ENCODE measurements at regions not wholly inside any gene's neighbourhood (a gene's known extent, or its start where the extent isn't known, plus 50 kb on each side); places are given as distances from the start of the nearest gene placed in this dataset.
"Not testable (repeated sequence)": the region's sequence is repeated elsewhere in the genome, so short reads cannot be mapped to it uniquely, and the experiment has no call there.

DNA sequence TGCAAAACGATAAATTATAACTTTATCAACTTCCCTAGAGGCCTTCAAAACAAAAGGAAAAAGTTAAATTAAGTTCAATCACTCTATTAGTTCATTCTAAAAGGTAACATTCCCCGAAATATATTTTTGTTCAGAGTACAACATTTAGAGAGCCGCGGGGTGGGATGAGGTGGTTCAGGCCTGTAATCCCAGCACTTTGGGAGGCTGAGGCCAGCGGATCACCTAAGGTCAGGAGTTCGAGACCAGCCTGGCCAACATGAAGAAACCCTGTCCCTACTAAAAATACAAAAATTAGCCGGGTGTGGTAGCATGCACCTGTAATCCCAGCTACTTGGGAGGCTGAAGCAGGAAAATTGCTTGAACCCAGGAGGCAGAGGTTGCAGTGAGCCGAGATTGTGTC, 60.9 kb upstream of the ZNF217 start:
- H3K4me1 ChIP-seq (ENCODE audit: insufficient read depth, low read length), result peaks cover 16% of the 10 kb centered on the region; the same call in 1 of the 2 replicates
- not testable (repeated sequence) for H3K9me3 ChIP-seq (ENCODE audit: insufficient read depth, low read depth, low read length); H3K9ac ChIP-seq (ENCODE audit: low read depth, low read length); H3K36me3 ChIP-seq (ENCODE audit: insufficient read depth, low read depth, low read length); H3K4me3 ChIP-seq (ENCODE audit: low read length); H3K27me3 ChIP-seq (ENCODE audit: insufficient read depth, low read length); H3K27ac ChIP-seq (ENCODE audit: low read length)

DNA sequence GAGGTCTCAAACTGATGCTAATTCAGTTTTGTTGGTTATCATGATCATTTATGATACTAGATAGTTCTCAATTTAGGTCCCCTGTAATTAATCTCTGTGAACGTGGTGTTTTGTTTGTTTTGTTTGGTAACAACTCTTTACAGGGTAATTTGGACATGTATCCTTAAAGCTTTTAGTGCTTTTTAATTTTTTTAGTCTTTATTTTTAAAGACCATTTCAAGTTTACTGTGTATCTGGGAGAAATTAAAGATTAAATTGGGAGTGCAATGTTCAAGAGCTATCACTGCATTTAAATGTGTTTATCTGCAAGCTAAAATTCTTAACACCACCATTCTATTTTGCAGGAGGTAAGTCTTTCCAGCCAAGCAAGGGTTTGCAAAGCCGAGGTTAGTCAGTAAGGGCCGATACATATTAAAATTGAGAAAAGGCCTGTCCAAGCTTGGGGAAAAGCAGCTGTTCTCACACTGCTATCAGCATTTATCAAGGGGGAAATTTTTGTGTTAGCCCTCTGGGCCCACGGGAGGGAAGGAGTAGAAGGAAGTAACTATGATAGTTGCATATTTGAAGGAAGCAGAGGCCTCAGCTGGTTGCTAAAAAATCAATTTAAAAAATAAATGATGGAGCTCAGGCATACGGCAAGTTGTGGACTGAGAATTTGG, 59.3 kb upstream of the ZNF217 start:
- Histone ChIP-seq H3K36me3 (ENCODE audit: insufficient read depth, low read depth, low read length) (no peaks in the 10 kb centered on the region), H3K27ac (ENCODE audit: low read length) (no peak overlapping the region), H3K27me3 (ENCODE audit: insufficient read depth, low read length) (no peaks in the 10 kb centered on the region), H3K9me3 (ENCODE audit: insufficient read depth, low read depth, low read length) (no peaks in the 10 kb centered on the region), H3K4me3 (ENCODE audit: low read length) (no peak overlapping the region), H3K4me1 (ENCODE audit: insufficient read depth, low read length) (peaks cover 16% of the 10 kb centered on the region; the same call in 1 of the 2 replicates), H3K9ac (ENCODE audit: low read depth, low read length) (no peak overlapping the region)

DNA sequence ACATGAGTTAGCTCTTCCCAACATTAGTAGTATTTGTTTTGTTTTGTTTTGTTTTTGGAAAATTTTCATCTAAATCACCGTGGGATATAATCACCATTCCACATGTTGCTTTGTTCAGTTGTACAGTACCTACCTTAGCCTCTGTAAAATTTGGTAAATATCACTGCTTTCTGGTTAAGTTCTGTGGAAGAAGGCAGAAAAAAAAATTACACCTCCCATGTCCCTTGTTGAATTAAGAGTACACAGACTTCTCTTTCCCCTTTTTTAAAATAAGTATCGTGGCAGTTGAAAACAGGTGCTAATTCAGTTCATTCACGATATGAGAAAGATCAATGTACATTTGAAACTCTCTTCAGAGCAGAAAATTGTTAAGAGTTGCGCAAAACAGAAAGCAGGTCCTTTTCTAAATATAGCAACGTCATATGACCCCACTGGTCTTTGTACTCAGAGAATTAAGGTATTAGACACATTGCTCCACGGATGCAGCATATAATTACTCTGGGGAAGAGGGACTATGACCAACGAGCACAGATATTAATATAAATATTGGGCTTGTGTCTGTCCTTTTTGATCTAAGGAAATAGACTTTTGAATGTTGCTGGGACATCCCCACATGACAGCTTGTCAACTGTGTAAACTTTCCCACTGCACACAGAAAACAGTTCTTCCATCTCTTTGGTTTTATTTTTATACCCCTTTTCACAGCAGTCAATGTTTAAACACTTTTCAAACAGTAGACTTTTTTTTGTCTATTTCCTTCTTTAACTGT, 58.6 kb upstream of the ZNF217 start:
- no peak overlapping the region for H3K9ac ChIP-seq (ENCODE audit: low read depth, low read length)
- no peaks in the 10 kb centered on the region for H3K9me3 ChIP-seq (ENCODE audit: insufficient read depth, low read depth, low read length)
- H3K36me3 ChIP-seq (ENCODE audit: insufficient read depth, low read depth, low read length), result no peaks in the 10 kb centered on the region
- H3K4me3 ChIP-seq (ENCODE audit: low read length), result no peak overlapping the region
- H3K4me1 ChIP-seq (ENCODE audit: insufficient read depth, low read length), result peaks cover 9% of the 10 kb centered on the region; the same call in 1 of the 2 replicates
- no peaks in the 10 kb centered on the region for H3K27me3 ChIP-seq (ENCODE audit: insufficient read depth, low read length)
- no peak overlapping the region for H3K27ac ChIP-seq (ENCODE audit: low read length)

DNA sequence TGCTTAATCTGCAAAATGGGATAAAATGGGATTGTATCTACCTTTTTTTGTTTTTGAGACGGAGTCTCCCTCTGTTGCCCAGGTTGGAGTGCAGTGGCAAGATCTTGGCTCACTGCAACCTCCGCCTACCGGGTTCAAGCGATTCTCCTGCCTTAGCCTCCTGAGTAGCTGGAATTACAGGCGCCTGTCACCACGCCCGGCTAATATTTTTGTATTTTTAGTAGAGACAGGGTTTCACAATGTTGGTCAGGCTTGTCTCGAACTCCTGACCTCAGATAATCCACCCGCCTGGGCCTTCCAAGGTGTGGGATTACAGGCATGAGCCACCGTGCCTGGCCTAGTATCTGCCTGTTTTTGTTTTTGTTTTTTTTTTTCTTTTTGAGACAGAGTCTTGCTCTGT, 55.9 kb upstream of the ZNF217 start:
- H3K9me3 ChIP-seq (ENCODE audit: insufficient read depth, low read depth, low read length); H3K9ac ChIP-seq (ENCODE audit: low read depth, low read length); H3K36me3 ChIP-seq (ENCODE audit: insufficient read depth, low read depth, low read length); H3K4me1 ChIP-seq (ENCODE audit: insufficient read depth, low read length); H3K27me3 ChIP-seq (ENCODE audit: insufficient read depth, low read length); H3K4me3 ChIP-seq (ENCODE audit: low read length); H3K27ac ChIP-seq (ENCODE audit: low read length): not testable (repeated sequence)

DNA sequence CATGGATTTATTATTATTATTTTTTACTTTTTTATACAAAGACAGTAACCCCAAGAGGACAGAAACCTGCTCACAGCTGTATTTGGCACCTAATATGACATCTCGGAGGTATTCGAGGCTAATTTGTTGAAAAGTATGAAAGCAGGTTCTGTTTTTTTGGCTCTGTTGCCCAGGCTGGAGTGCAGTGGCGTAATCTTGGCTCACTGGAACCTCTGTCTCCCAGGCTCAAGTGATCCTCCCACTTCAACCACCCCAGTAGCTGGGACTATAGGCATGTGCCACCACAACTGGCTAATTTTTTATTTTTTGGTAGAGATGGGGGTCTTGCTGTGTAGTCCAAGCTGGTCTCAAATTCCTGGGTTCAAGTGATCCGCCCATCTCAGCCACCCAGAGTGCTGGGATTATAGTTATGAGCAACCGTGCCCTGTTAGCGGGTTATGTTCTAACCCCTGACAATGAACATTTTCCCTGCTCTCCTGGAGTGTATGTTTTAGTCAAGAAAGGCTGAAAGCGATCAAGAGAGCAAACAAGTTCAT, 53.7 kb upstream of the ZNF217 start:
- H3K9me3 ChIP-seq (ENCODE audit: insufficient read depth, low read depth, low read length), result no peaks in the 10 kb centered on the region
- peaks cover 10% of the 10 kb centered on the region; the same call in 1 of the 2 replicates for H3K4me1 ChIP-seq (ENCODE audit: insufficient read depth, low read length)
- no peaks in the 10 kb centered on the region for H3K36me3 ChIP-seq (ENCODE audit: insufficient read depth, low read depth, low read length)
- no peaks in the 10 kb centered on the region for H3K27me3 ChIP-seq (ENCODE audit: insufficient read depth, low read length)
- no peak overlapping the region for H3K9ac ChIP-seq (ENCODE audit: low read depth, low read length)
- H3K4me3 ChIP-seq (ENCODE audit: low read length), result no peak overlapping the region
- H3K27ac ChIP-seq (ENCODE audit: low read length), result no peak overlapping the region

DNA sequence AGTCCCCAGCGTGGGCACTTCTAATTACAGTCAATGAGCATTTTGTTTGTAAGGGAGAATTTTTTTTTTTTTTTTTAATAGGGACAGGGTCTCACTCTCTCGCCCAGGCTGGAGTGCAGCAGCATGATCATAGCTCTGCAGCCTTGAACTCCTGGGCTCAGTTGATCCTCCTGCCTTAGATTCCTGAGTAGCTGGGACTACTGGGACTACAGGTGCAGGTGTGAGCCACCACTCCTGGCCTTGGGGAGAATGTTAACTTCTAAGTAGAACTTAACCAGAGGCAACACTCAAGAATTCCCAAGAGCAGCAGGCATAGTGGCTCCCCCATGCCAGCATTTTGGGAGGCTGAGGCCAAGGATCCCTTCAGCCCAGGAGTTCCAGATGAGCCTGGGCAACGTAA, 52.9 kb upstream of the ZNF217 start:
- no peaks in the 10 kb centered on the region for H3K36me3 ChIP-seq (ENCODE audit: insufficient read depth, low read depth, low read length)
- H3K4me1 ChIP-seq (ENCODE audit: insufficient read depth, low read length), result peaks cover 10% of the 10 kb centered on the region; the same call in 1 of the 2 replicates
- no peak overlapping the region for H3K27ac ChIP-seq (ENCODE audit: low read length)
- H3K9me3 ChIP-seq (ENCODE audit: insufficient read depth, low read depth, low read length), result no peaks in the 10 kb centered on the region
- H3K4me3 ChIP-seq (ENCODE audit: low read length), result no peak overlapping the region
- no peak overlapping the region for H3K9ac ChIP-seq (ENCODE audit: low read depth, low read length)
- no peaks in the 10 kb centered on the region for H3K27me3 ChIP-seq (ENCODE audit: insufficient read depth, low read length)

DNA sequence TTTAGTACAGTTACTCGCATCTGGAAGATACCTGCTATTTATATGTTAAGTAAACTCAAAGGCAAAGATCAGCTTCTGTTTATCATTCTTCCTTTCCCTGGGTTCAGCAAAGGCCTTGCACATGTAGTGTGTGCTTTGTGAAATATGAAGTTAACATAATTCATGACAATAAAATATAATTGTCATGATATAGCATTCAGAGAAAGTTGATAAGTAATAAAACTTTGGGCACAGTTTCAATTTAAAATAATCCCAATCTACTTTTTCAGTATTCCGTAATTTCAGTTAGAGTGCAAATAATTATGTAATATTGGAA, 51.9 kb upstream of the ZNF217 start:
- Histone ChIP-seq H3K27ac (ENCODE audit: low read length) (no peak overlapping the region), H3K36me3 (ENCODE audit: insufficient read depth, low read depth, low read length) (no peaks in the 10 kb centered on the region), H3K9me3 (ENCODE audit: insufficient read depth, low read depth, low read length) (no peaks in the 10 kb centered on the region), H3K9ac (ENCODE audit: low read depth, low read length) (no peak overlapping the region), H3K4me1 (ENCODE audit: insufficient read depth, low read length) (peaks cover 10% of the 10 kb centered on the region; the same call in 1 of the 2 replicates), H3K4me3 (ENCODE audit: low read length) (no peak overlapping the region), H3K27me3 (ENCODE audit: insufficient read depth, low read length) (no peaks in the 10 kb centered on the region)

DNA sequence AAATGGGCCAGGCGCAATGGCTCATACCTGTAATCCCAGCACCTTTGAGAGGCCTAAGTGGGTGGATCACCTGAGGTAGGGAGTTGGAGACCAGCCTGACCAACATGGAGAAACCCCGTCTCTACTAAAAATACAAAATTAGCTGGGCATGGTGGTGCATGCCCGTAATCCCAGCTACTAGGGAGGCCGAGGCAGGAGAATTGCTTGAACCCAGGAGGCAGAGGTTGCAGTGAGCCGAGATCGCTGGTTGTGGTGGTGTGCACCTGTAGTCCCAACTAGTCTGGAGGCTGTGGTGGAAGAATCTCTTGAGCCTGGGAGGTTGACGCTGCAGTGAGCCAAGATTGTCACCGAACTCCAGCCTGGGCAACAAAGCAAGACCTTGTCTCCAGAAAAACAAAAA, 50.5 kb upstream of the ZNF217 start:
- not testable (repeated sequence) for H3K4me1 ChIP-seq (ENCODE audit: insufficient read depth, low read length); H3K27ac ChIP-seq (ENCODE audit: low read length); H3K9ac ChIP-seq (ENCODE audit: low read depth, low read length); H3K36me3 ChIP-seq (ENCODE audit: insufficient read depth, low read depth, low read length); H3K9me3 ChIP-seq (ENCODE audit: insufficient read depth, low read depth, low read length); H3K27me3 ChIP-seq (ENCODE audit: insufficient read depth, low read length); H3K4me3 ChIP-seq (ENCODE audit: low read length)

All from iPS-20b (cell line).